Mesothelial cell of epicardium (in vitro differentiated cells): ENCODE measurements at regions not wholly inside any gene's neighbourhood (a gene's known extent, or its start where the extent isn't known, plus 50 kb on each side); places are given as distances from the start of the nearest gene placed in this dataset.

ENCODE experiments used
- DNase-seq, 2 experiments: peaks; one replicate each; pipeline ENCODE4 v3.0.0; 2021; ENCODE audit warnings: low spot score in 2 of 2; ENCODE audit not compliant: unreplicated experiment in 2 of 2
- H3K27ac Mint-ChIP-seq: 2 replicates; pipeline ENCODE4 v1.8.0; 2021; ENCODE audit warnings: mixed read lengths
- H3K27me3 Mint-ChIP-seq: 2 replicates; pipeline ENCODE4 v1.8.0; 2021; ENCODE audit warnings: low read depth, mixed read lengths
- H3K36me3 Mint-ChIP-seq: 2 replicates; pipeline ENCODE4 v1.8.0; 2021; ENCODE audit warnings: mixed read lengths
- H3K4me1 Mint-ChIP-seq: 2 replicates; pipeline ENCODE4 v1.8.0; 2021; ENCODE audit warnings: mixed read lengths
- H3K4me3 Mint-ChIP-seq: 2 replicates; pipeline ENCODE4 v1.8.0; 2021; ENCODE audit warnings: mild to moderate bottlenecking, moderate library complexity, mixed read lengths
- H3K9me3 Mint-ChIP-seq: 2 replicates; pipeline ENCODE4 v1.8.0; 2021; ENCODE audit warnings: mixed read lengths
- TF ChIP-seq, protein P1 (sequence below): fragments of 200-600 bp; sonication (generic); IDR thresholded peaks from one replicate; pipeline ENCODE4 v1.5.0; 2021; ENCODE audit warnings: antibody characterized with exemption; ENCODE audit not compliant: unreplicated experiment

DNA sequence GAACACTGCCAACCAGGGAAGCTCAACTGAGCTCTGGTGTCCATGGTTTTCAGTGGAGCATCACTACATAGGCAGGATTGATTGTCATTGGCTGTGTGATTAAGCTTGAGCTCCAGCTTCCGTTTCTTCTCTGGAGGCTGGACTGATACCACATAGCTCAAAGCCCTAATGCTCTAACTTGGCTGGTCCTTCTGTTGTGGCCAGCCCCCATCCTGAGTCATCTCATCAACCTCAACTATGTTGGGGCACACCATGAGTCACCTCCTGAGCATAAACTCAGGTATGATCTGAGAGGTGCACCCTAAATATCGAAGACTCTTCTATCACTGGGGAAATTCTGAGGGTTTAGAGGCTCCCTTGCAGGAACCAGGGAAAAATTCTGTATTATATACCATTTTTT is 114.5 kb upstream of the INHBA start:
- peaks cover 2% of the 10 kb centered on the region for H3K4me1 Mint-ChIP-seq
- peaks cover 26% of the 10 kb centered on the region for H3K9me3 Mint-ChIP-seq
- H3K27me3 Mint-ChIP-seq: peaks cover 7% of the 10 kb centered on the region
- peaks cover 12% of the 10 kb centered on the region for H3K36me3 Mint-ChIP-seq
- H3K27ac Mint-ChIP-seq: no peak overlapping the region
- H3K4me3 Mint-ChIP-seq: no peak overlapping the region
- TF ChIP-seq, protein P1, sequence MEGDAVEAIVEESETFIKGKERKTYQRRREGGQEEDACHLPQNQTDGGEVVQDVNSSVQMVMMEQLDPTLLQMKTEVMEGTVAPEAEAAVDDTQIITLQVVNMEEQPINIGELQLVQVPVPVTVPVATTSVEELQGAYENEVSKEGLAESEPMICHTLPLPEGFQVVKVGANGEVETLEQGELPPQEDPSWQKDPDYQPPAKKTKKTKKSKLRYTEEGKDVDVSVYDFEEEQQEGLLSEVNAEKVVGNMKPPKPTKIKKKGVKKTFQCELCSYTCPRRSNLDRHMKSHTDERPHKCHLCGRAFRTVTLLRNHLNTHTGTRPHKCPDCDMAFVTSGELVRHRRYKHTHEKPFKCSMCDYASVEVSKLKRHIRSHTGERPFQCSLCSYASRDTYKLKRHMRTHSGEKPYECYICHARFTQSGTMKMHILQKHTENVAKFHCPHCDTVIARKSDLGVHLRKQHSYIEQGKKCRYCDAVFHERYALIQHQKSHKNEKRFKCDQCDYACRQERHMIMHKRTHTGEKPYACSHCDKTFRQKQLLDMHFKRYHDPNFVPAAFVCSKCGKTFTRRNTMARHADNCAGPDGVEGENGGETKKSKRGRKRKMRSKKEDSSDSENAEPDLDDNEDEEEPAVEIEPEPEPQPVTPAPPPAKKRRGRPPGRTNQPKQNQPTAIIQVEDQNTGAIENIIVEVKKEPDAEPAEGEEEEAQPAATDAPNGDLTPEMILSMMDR: no peak
- no peak for DNase-seq

DNA sequence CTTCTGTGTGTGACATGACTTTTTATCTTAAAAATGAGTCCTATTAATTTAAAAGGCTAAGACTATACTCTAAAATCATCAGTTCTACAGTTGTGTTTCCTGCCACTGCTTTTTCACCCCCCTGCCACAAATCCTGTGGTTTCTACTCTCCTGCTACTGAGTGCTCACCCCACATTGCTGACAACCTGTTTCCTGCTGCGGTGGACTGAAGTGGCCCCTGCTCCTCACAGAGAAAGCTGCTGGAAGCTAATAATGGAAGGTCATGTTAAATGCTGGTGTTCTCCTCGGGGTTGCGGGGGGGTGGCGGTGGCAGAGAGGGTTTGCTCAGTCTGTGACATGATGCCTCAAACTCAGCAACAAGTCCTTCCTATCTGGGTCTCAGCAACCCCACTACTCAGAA is 113.2 kb upstream of the INHBA start:
- H3K36me3 Mint-ChIP-seq: peaks cover 12% of the 10 kb centered on the region
- DNase-seq: no peak
- no peaks in the 10 kb centered on the region for H3K4me1 Mint-ChIP-seq
- peaks cover 7% of the 10 kb centered on the region for H3K27me3 Mint-ChIP-seq
- H3K9me3 Mint-ChIP-seq: peaks cover 26% of the 10 kb centered on the region
- no peak overlapping the region for H3K27ac Mint-ChIP-seq
- TF ChIP-seq, protein P1: no peak
- H3K4me3 Mint-ChIP-seq: no peak overlapping the region

DNA sequence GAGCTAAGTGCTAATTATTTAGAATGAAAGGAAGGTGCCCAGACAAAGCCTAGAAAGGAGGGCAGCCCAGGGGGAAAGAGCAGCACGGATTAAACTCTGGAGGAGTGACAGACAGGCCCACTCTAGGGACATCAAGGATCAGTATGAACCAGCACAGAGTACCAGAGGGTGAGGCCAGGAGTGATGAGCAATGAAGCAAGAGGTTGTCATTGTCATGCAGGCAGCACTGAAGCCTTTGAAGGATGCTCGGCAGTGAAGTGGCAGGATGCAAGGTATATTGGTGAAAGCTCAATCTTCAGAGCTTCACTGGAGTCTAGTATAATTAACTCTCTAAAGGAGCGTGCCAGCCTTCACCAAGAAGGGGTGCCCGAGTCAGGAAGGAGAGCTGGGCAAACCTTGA is 112.0 kb upstream of the INHBA start:
- Mint-ChIP-seq H3K9me3 (peaks cover 14% of the 10 kb centered on the region), H3K27ac (no peak overlapping the region), H3K4me1 (no peaks in the 10 kb centered on the region), H3K27me3 (peaks cover 7% of the 10 kb centered on the region), H3K36me3 (peaks cover 10% of the 10 kb centered on the region), H3K4me3 (no peak overlapping the region)
- TF ChIP-seq, protein P1: no peak
- DNase-seq: no peak

DNA sequence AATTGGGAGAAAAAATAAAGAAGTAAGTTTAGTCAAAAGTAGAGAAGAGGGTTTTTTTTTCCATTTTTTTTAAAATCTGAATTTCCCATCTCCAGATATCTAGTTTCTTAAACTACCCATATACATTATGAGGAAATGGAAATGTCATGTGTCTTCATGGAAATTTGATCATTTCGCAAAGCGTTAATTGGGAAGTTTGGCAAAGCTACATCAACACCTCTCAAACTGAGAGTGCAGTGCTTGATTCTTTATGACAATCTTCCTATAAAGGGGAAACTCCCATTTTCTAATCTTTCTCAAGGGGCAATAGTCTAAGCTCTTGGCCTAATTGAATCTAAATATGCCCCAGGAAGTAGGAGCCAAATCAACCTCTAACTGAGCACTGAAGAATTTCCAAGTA is 110.4 kb upstream of the INHBA start:
- Mint-ChIP-seq H3K27me3 (peaks cover 7% of the 10 kb centered on the region), H3K27ac (no peak overlapping the region), H3K36me3 (no peaks in the 10 kb centered on the region), H3K9me3 (no peaks in the 10 kb centered on the region), H3K4me1 (no peaks in the 10 kb centered on the region), H3K4me3 (no peak overlapping the region)
- TF ChIP-seq, protein P1: no peak
- no peak for DNase-seq

DNA sequence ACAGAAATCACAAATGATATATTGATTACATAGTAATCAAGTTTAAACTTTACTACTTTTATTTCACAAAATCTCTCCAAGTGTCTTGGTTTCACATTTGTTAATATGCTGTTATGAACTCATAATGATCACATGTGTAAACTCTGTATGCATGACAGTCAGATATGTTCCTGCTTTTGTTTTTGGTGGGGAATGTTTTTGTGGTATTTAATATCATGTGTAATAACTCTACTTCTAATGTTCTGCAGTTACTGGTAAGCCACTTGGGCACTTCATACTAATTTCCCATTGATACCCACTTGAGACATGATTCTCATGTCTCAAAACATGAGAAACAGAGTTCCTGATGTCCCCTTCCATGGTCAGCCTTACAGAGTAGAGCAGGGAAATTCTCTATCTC is 109.1 kb upstream of the INHBA start:
- Mint-ChIP-seq H3K27ac (no peak overlapping the region), H3K27me3 (peaks cover 7% of the 10 kb centered on the region), H3K9me3 (no peaks in the 10 kb centered on the region), H3K4me1 (no peaks in the 10 kb centered on the region), H3K36me3 (no peaks in the 10 kb centered on the region), H3K4me3 (no peak overlapping the region)
- TF ChIP-seq, protein P1: no peak
- no peak for DNase-seq

DNA sequence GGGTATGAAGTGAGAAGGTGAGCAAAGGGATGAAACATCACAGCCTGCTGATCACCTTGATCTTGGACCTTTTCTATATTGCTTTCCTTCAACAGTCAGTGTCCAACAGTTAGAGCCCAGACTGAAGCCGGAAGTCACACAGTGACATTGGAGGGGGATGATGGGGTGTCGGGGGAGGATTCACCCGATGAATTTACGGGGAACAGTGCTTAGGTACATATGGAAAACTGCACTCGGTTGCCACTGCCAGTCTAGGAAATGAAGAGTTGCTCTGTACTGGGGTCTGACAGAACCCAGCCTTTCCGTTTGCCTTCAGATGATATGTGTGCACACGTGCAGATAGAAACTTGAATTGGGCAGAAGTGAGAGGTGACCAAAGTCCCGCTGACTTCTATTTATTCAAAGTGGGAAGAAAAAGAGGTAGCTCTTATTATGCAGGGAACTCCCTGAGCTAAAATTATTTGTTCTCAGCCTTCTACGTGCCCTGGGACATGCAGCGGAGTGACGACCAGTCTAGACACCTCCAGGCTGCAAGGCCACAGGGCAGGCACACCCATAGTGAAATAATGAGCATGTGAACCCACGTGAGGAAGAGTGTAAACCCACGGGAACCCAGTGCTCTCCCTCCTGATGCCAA is 107.2 kb upstream of the INHBA start:
- no peak for DNase-seq
- H3K9me3 Mint-ChIP-seq: no peaks in the 10 kb centered on the region
- H3K27me3 Mint-ChIP-seq: peaks cover 6% of the 10 kb centered on the region
- no peaks in the 10 kb centered on the region for H3K4me1 Mint-ChIP-seq
- no peak overlapping the region for H3K4me3 Mint-ChIP-seq
- TF ChIP-seq, protein P1: no peak
- H3K27ac Mint-ChIP-seq: no peak overlapping the region
- no peaks in the 10 kb centered on the region for H3K36me3 Mint-ChIP-seq
